ENCODE measurements at regions not wholly inside any gene's neighbourhood (a gene's known extent, or its start where the extent isn't known, plus 50 kb on each side); places are given as distances from the start of the nearest gene placed in this dataset.

DNA sequence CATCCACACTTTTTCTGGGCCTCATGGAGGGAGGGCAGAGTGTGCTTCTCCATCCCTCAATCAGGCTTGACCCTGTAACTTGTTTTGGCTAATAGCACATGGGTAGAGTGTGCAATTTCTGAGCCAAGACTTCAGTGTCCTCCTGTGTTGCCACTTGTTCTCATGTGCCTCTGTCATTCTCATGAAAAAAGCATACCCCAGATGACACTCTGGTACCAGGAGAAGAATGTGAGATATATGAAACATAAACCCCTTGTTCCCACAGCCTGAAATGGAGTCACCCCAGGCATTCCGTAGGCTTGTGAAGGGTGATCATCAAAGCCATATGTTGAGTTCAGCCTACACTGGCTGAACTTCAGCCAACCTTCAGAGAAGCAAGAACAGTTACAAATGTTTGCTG, 239.2 kb upstream of the MIR17HG start:
- no peak overlapping the region for H2AK9ac ChIP-seq (replicated peaks; ENCODE audit: low read depth, low read length, poor library complexity)
- H2BK5ac ChIP-seq (ENCODE audit: low read depth, low read length, poor library complexity, severe bottlenecking): no peak overlapping the region
- H3K56ac ChIP-seq (ENCODE audit: extremely low read depth, insufficient read depth, low read length): no peak overlapping the region
- no peak overlapping the region for H2AFZ ChIP-seq (replicated peaks; ENCODE audit: low read length, poor library complexity)
- CTCF ChIA-PET: no interaction called here
- no peak for TF ChIP-seq MAZ (IDR thresholded peaks at IDR 0.05; ENCODE audit: borderline replicate concordance, low read depth, low read length)
- TF ChIP-seq RCOR1 (IDR thresholded peaks at IDR 0.05; ENCODE audit: insufficient replicate concordance, low read length): no peak
- TF ChIP-seq MXI1 (IDR thresholded peaks at IDR 0.05; ENCODE audit: borderline replicate concordance, low read depth, low read length): no peak
- no peak for TF ChIP-seq BHLHE40 (IDR thresholded peaks at IDR 0.05; ENCODE audit: low read depth, low read length)
- TF ChIP-seq CEBPB (IDR thresholded peaks at IDR 0.05; ENCODE audit: low read depth, low read length): no peak
- TF ChIP-seq CHD1 (IDR thresholded peaks at IDR 0.05; ENCODE audit: low read depth, low read length): no peak
- TF ChIP-seq, protein P1, sequence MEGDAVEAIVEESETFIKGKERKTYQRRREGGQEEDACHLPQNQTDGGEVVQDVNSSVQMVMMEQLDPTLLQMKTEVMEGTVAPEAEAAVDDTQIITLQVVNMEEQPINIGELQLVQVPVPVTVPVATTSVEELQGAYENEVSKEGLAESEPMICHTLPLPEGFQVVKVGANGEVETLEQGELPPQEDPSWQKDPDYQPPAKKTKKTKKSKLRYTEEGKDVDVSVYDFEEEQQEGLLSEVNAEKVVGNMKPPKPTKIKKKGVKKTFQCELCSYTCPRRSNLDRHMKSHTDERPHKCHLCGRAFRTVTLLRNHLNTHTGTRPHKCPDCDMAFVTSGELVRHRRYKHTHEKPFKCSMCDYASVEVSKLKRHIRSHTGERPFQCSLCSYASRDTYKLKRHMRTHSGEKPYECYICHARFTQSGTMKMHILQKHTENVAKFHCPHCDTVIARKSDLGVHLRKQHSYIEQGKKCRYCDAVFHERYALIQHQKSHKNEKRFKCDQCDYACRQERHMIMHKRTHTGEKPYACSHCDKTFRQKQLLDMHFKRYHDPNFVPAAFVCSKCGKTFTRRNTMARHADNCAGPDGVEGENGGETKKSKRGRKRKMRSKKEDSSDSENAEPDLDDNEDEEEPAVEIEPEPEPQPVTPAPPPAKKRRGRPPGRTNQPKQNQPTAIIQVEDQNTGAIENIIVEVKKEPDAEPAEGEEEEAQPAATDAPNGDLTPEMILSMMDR (conservative IDR thresholded peaks at IDR 0.05; ENCODE audit: low read depth, low read length): no peak
- no peak for TF ChIP-seq RAD21 (IDR thresholded peaks at IDR 0.05; ENCODE audit: low read length)
- TF ChIP-seq MAFK (IDR thresholded peaks at IDR 0.05; ENCODE audit: low read depth, low read length): no peak
- TF ChIP-seq NFE2L2 (IDR thresholded peaks at IDR 0.05; ENCODE audit: low read depth, low read length): no peak
- POLR2A ChIA-PET (ENCODE audit: unreplicated experiment): no interaction called here
- H4K8ac ChIP-seq (ENCODE audit: low read depth in 2 of 2, low read length in 2 of 2): no peak overlapping the region
- no peak for DNase-seq
- H3K14ac ChIP-seq (replicated peaks; ENCODE audit: low read depth, low read length): no peak overlapping the region
- H4K5ac ChIP-seq (ENCODE audit: low read depth, low read length): no peak overlapping the region
- dilution Hi-C loops (cut with HindIII; ENCODE audit: low sequenced_read_pairs, unreplicated experiment): no loop called here
- no peaks in the 10 kb centered on the region for H4K20me1 ChIP-seq (ENCODE audit: insufficient read depth, low read length)
- H4K91ac ChIP-seq (ENCODE audit: insufficient read depth, low read depth, low read length): no peak overlapping the region
- no peak overlapping the region for H3K27ac ChIP-seq (ENCODE audit: insufficient read depth, low read length)
- H3K79me1 ChIP-seq (ENCODE audit: low read depth in 1 of 2, low read length in 2 of 2): no peaks in the 10 kb centered on the region
- no peaks in the 10 kb centered on the region for H3K27me3 ChIP-seq (ENCODE audit: control insufficient read depth, insufficient read depth, low read length)
- no peak overlapping the region for H2BK120ac ChIP-seq (ENCODE audit: low read depth, low read length)
- no peak for ATAC-seq (ENCODE audit: low read depth)
- H3K4ac ChIP-seq (ENCODE audit: low read depth, low read length): no peak overlapping the region
- H3K4me2 ChIP-seq (ENCODE audit: low read depth, low read length): no peak overlapping the region
- WGBS, 2 experiments (ENCODE audit: extremely low coverage in 2 of 2, insufficient read length in 1 of 2): 80% methylated on average over 1 of the region's 1 CpG; no CpG with 5 or more reads in 1 of the 2 experiments
- H3K36me3 ChIP-seq (ENCODE audit: control insufficient read depth, insufficient read depth, low read length): no peaks in the 10 kb centered on the region
- no peak overlapping the region for H3K18ac ChIP-seq (ENCODE audit: low read depth, low read length)
- BruUV-seq (replicated peaks): no TSS peak
- no peak overlapping the region for H2AK5ac ChIP-seq (ENCODE audit: low read depth, low read length)
- no peak overlapping the region for H3K23ac ChIP-seq (ENCODE audit: low read depth, low read length)
- intact Hi-C loops (cut with micrococcal nuclease): no loop called here
- H3K9ac ChIP-seq (ENCODE audit: low read depth, low read length): no peak overlapping the region
- H3K9me3 ChIP-seq (ENCODE audit: control insufficient read depth, insufficient read depth, low read length): no peaks in the 10 kb centered on the region; the same call in 1 of the 2 replicates
- in situ Hi-C loops (cut with MboI; ENCODE audit: low sequenced_read_pairs): no loop called here
- H3K4me3 ChIP-seq (ENCODE audit: insufficient read depth, low read depth, low read length): no peak overlapping the region
- no peak overlapping the region for H2BK15ac ChIP-seq (ENCODE audit: low read depth, low read length)
- H3K4me1 ChIP-seq (ENCODE audit: control insufficient read depth, insufficient read depth, low read length): no peaks in the 10 kb centered on the region
- H2BK20ac ChIP-seq (ENCODE audit: low read depth, low read length): no peak overlapping the region
- H3K9me1 ChIP-seq (ENCODE audit: insufficient read depth, low read length): no peaks in the 10 kb centered on the region

All from IMR-90 (cell line).